ENCODE measurements at regions not wholly inside any gene's neighbourhood (a gene's known extent, or its start where the extent isn't known, plus 50 kb on each side); places are given as distances from the start of the nearest gene placed in this dataset.

DNA sequence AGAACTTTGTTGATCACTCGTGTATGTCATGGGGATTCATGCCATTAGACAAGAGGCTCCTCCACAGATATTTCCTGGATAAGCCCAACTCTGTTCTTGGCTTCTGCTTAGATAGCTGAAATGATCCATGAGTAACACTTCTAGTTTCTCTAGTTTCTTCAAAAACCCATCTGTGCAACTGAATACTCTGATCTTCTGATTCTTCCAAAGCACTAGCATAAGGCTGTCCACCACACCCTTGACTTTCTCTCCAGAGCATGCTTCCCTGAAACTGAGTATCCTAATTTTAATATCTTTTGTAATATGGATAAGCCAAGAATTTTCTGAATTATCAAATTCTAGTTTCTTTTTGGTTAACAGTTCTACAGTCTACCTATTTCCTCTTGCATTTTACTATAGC is 118.6 kb upstream of the TAPT1 start:
- TF ChIP-seq POLR2A (IDR thresholded peaks at IDR 0.05), result no peak
- TF ChIP-seq, protein P1, sequence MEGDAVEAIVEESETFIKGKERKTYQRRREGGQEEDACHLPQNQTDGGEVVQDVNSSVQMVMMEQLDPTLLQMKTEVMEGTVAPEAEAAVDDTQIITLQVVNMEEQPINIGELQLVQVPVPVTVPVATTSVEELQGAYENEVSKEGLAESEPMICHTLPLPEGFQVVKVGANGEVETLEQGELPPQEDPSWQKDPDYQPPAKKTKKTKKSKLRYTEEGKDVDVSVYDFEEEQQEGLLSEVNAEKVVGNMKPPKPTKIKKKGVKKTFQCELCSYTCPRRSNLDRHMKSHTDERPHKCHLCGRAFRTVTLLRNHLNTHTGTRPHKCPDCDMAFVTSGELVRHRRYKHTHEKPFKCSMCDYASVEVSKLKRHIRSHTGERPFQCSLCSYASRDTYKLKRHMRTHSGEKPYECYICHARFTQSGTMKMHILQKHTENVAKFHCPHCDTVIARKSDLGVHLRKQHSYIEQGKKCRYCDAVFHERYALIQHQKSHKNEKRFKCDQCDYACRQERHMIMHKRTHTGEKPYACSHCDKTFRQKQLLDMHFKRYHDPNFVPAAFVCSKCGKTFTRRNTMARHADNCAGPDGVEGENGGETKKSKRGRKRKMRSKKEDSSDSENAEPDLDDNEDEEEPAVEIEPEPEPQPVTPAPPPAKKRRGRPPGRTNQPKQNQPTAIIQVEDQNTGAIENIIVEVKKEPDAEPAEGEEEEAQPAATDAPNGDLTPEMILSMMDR (IDR thresholded peaks at IDR 0.05), result no peak

Measured in lower leg skin (tissue), 3 donors.